Ecto neural progenitor cell (in vitro differentiated cells): ENCODE measurements at regions not wholly inside any gene's neighbourhood (a gene's known extent, or its start where the extent isn't known, plus 50 kb on each side); places are given as distances from the start of the nearest gene placed in this dataset.
"Not testable (repeated sequence)": the region's sequence is repeated elsewhere in the genome, so short reads cannot be mapped to it uniquely, and the experiment has no call there.

ENCODE experiments used
- DNase-seq: peaks from one replicate; pipeline ENCODE4 v3.0.0-alpha.2; 2018; ENCODE audit warnings: low spot score

DNA sequence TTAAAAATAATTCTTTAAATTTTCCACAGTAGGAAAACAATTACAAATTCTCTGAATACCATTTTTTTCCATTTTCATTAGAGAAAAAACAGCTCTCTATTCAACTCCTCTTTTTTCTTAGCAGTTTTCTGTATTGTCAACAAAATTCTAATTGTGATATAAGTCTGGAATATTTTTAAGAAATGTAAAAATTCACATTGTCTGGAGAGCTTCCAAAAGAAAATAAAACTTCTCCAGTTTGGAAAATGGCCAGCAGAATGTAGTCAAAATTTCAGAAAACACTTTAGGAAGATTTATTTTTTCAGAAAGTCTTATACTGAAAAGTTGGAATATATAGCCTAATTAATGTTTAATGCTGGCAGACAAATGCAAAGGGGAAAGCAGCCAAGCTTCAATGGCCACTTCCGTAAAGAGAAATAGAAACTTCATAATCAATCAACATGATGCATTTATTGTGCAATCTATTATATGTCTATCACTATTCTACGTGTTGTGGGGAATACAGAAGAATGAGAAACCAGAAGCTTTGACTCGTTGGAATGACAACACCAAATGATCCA lies 733.2 kb upstream of the PKDCC start:
- DNase-seq = no peak

DNA sequence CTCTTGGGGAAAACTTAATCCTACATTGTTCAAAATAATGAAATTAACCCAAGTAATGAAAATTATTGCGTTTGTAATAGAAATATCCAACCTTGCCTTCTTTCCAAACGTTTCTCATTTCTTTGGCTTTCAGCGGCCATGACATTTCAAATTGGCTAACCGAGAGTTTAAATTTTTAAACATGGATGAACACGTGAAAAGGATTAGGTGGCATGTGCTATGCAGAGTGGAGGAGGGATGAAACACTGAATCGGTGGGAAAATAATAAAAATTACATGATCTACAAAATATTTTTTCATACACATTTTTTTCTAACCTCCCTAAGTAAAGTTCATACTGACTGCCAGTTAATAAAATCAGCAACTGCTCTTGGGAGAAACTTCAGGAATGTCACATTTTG lies 728.4 kb upstream of the PKDCC start:
- DNase-seq = no peak

DNA sequence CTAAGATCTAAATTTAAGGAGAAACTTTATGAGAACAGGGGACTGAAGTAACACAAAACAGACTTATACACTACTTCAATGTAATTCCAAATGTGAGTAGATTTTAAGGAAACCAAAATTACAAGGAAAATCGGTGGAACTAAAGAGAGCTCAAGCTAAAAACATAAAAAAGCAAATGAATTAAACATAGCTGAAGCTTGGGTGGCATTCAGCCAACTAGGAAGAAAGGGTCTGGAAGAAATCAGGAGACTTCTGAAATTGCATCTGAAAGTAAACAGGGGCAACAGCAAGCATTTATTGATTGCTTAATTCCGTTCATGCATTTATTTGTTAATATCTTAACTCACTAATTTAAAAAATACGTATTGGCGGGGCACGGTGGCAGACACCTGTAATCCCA lies 727.3 kb upstream of the PKDCC start:
- no peak for DNase-seq

DNA sequence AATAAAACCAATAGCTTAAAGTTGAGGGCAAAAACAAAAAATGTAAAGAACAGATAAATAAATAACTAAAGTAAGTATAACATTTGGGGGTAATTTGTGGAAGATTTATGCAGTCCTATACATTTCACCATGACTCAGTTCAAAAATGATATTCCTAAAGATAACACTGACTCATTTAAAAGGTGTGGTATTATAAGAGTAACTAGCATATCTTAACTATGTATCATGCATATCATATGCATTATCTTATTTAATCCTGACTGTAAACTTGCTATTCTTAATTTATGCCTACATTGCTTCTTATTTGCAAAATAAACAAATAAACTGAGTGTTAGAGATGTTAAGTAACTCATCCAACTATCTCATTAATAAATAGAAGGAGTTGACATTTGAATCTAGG lies 726.5 kb upstream of the PKDCC start:
- no peak for DNase-seq

DNA sequence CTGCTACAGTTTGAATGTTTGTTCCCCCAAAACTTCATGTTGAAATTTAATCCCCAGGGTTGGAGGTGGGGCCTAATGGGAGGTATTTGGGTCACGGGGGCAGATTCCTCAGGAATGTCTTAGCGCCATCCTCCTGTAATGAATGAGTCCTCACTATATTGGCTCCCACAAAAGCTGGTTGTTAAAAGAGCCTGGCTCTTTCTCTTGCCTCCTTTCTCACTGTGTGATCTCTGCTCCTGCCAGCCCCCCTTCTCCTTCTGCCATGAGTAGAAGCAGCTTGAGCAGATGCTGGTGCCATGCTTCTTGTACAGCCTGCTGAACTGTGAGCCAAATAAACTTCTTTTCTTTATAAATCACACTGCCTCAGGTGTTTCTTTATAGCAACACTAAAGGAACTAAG lies 721.0 kb upstream of the PKDCC start:
- peak; percentile 42 for DNase-seq

DNA sequence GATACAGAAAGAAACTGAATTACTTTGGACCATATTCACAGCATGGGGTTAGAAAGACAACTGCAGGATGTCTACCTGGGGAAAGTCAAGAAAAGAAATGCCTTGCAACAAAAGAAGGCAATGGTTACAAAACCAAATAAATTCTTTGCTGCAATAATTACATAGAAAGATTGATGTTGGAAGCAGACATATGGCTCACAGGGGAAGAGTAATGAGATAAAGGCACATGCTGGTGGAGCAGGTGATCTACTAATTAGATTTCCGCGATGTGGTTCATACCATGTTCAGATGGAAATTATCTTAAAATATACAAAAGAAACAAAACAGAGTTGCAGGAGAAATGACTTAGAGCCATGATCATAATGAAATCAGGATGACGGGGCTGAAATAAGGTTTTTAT lies 718.8 kb upstream of the PKDCC start:
- no peak for DNase-seq

DNA sequence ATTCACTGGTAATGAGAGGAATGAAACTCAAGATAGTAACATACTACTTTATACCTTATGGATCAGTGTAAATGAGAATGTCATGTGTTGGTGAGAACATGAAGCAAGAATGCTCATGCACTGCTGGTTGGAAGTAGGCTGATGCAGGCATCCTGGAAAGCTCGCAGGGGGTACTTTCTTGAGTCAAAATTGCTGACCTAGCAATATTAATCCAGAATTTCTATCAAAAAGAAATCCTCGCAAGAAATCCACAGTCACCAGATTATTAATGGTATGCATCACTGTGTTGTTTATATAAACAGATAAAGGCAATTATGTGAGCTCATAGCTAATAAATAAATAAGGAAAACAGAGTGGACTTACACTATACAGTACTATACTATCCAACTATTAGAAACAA lies 713.7 kb upstream of the PKDCC start:
- DNase-seq = no peak

DNA sequence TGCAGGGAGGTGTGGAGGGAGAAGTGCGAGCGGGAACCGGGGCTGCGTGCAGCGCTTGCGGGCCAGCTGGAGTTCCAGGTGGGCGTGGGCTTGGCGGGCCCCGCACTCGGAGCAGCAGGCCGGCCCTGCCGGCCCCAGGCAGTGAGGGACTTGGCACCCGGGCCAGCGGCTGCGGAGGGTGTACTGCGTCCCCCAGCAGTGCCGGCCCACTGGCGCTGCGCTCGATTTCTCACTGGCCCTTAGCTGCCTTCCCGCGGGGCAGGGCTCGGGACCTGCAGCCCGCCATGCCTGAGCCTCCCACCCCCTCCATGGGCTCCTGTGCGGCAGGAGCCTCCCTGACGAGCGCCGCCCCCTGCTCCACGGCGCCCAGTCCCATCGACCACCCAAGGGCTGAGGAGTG lies 712.2 kb upstream of the PKDCC start:
- DNase-seq = not testable (repeated sequence)

DNA sequence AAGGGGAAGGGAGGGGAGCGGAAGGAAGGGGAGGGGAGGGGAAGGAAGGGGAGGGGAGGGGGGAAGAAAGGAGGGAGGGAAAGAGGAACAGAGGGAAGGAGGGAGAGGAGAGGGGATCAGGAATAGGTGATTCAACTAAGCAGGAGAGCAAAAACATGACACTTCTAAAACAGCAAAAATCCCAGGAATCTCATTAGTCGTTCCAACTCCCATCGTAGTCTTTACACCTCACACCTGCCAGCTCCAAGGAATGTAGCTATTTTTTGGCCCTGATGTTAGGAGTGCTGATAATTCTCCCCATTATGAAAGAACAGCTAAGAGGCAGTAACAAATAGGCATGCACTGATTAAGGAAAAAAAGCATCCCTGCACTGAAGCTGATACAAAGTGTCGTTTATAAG lies 709.9 kb upstream of the PKDCC start:
- DNase-seq = no peak

DNA sequence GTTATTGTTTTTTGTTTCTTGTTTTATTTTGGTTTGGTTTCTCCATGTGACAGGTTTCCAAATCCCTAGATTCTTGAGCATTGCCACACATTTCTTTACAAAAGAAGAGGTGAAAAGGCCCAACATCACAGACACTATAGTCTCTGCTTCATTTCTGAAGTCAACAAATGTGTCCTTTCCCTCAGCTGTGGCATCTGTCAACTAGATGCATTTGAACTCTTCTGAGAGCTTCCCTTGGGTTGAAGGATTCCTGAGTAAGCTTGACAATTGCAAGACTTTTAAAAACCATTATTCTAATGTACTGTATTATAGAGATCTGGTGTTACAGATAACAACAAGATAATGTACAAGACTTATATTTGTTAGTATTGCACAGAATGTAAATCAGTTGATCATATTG lies 703.3 kb upstream of the PKDCC start:
- DNase-seq = no peak

DNA sequence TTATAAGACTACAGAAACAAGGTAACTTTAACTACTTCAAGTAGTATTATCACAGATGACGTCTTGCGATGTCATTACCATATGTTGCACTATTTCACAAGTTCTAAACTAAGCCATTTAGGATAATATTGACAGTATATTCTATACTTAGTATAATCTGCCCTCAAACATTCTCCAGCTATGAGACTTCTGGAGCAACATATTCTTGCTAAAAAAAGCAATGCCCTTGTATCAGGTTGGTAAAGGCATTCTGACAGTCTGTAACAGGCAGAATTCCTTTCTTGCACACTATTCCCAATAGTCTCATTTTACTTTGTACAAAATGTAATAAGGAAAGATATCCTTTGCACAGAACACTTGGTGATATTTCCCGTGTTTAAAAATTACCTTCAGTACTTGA lies 694.8 kb upstream of the PKDCC start:
- DNase-seq = no peak

DNA sequence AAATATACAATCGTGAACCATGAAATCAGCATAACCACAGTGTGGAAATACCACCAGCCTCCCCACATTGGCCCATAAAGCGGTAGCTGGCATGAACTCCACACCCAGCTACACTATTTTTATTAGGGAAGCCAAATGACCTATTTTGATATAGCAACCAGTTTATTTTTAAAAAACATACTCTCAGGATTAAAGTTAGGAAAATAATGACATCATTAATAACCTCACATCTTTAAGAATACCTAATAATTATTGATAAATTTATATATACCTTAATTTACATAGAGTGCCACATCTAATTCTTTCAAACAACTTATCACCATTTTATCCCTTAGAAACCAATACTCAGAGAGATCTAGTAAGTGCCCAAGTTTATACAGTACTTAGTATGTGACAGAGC lies 692.0 kb upstream of the PKDCC start:
- no peak for DNase-seq

DNA sequence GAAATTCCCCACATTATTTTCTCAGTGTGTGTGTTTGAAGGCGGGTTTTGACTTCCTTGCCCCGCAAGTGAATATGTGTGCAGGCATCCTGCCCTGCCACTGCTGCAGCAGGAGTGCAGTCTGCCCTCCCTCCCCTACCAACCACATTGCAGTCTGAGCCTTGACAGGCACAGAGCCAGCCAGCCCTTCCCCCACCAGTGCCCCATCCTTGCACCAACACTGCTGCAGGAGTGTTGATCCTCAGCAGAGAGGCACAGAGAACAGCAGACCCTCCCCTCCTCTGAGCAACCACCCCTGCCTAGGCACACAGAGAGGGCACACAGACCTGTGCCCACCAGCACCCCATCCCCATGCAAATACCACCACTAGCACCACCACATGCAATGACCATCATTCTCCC lies 683.0 kb upstream of the PKDCC start:
- DNase-seq = no peak

DNA sequence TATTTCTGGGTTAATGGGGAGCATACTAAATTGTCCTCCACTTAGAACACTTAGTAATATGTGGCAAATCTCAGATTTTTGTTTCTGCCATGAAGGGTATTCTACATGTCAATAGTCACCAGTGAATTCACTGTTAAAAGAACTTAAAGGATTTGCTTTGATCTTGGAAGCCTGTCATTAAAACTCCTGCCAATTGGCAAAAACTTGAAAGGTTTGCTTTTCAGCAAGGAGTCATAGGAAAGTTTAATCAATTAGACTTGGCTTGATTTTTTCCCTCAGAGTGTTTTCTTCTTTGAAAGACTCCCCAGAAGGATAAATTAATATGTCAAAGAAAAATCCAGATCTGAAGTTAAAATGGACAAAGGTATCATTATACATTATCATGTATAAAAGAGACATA lies 671.9 kb upstream of the PKDCC start:
- DNase-seq = no peak

DNA sequence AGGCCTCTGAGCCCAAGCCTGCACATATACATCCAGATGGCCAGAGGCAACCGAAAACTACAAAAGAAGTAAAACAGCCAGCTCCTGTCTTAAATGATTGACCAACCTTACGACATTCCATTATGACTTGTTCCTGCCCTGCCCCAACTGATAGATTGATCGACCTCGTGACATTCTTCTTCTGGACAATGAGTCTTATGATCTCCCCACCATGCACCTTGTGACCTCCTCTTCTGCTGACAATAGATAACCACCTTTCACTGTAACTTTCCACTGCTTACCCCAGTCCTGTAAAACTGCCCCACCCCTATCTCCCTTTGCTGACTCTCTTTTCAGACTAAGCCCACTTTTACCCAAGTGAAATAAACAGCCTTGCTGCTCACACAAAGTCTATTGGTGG lies 670.0 kb upstream of the PKDCC start:
- no peak for DNase-seq

DNA sequence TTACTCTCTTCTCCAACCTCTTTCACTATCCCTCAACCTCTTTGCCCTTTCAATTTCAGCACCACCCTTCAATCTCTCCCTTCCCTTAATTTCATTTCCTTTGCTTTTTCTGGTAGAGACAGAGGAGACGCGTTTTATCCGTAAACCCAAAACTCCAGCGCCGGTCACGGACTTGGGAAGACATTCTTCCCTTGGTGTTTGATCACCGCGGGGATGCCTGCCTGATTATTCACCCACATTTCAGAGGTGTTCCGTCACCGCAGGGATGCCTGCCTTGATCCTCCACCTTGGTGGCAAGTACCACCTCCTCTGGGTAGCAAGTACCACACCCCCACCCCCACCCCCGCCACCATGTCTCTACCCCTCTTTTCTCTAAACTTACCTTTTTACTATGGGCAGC lies 669.4 kb upstream of the PKDCC start:
- no peak for DNase-seq

DNA sequence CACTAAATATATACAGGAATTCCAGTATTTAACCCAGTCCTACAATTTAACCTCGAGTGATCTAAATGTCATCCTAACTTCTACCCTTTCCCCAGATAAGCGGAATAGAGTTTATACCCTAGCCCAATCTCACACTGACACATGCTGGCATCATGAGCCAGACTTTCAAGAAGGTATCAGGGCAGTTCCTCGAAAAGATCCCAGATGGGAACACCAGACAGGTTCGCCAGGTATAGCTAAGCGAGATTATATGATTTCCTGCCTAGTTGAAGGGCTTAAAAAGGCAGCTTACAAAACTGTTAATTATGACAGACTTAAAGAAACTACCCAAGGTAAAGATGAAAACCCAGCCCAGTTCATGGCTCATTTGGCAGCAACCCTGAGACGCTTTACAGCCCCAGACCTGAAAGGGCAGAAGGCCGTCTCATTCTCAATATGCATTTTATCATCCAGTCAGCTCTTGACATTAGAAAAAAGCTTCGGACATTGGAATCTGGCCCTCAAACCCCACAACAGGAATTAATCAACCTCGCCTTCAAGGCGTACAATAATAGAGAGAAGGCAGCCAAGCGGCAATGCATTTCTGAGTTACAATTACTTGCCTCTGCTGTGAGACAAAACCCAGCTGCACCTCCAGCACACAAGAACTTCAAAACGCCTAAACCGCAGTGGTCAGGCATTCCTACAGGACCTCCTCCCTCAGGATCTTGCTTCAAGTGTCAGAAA lies 668.2 kb upstream of the PKDCC start:
- DNase-seq = no peak

DNA sequence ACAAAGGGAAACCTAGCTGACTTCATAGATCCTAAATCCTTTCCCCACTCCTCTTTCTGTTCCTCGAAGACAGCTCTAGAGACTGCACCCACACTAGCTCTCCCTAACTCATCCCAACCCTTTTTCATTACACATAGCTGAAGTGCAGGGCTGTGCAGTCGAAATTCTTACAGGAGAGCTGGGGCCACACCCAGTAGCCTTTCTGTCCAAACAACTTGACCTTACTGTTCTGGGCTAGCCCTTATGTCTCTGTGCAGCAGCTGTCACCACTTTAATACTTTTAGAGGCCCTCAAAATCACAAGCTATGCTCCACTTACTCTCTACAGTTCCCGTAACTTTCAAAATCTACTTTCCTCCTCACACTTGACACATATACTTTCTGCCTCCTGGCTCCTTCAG lies 666.1 kb upstream of the PKDCC start:
- no peak for DNase-seq

DNA sequence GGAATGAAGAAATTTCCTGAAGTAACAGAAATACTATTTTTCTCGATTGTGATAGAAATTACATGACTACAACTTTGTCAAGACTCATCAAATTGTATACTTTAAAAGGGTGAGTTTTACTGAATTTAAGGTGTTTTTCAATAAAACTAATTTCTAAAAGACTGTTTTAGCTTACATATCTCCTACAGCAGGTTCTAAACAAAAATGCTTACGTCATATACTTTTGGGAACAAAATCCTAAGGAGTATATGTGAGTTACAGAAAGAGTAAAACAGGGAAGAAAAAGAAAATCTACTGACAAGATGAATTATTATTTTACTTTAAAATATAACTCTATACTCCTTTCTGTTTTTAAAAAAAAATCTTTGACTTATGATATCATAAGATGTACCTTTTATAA lies 660.3 kb upstream of the PKDCC start:
- no peak for DNase-seq

DNA sequence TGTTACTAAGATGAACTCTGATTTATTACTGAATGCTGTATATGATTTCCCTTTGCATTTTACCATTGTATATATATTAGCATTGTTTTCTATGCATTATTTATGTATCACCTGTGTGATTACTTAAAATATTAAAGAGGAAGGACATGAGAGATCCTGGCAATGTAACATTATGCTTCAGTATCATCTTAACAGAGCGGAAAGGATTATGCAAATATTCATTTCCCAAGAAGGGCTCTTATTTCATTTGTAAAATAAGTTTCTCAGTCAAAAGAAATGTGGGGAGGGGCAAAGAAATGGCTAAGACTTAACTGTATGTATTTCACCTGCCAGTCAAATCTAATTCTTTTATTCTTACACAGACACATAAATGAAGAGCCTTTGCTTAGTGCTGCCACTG lies 654.2 kb upstream of the PKDCC start:
- no peak for DNase-seq

DNA sequence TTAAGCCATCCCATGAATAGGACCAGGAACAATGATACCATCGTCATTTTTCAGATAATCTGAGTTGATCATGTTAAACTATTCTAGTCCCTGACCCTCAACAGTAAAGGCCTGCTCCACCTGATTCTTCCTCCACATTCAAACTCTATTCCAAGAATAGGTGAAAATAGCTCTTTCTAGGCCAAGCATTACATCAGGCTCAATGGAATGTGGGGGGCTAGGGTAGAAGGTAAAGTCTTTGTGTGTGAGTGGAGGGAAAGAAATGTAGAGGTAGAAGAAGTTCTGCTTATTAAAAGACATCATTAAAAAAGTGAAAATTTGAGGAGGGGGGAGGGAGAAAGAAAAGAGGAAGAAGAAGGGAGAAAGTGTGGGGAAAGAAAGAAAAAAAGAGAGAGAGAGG lies 653.3 kb upstream of the PKDCC start:
- DNase-seq = no peak

DNA sequence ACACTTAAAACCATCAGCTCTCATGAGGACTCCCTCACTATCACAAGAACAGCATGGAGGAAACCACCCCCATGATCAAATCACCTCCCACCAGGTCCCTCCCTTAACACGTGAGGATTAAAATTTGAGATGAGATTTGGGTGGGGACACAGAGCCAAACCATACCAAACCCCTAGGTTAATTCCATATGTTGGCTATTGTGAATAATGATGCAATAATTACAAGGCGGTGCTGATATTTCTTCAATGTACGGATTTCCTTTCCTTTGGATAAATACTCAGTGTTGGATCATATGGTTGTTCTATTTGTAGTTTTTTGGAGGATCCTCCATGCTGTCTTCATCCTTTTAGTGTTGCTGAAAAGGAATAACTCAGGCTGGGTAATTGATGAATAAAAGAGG lies 652.1 kb upstream of the PKDCC start:
- DNase-seq = no peak

DNA sequence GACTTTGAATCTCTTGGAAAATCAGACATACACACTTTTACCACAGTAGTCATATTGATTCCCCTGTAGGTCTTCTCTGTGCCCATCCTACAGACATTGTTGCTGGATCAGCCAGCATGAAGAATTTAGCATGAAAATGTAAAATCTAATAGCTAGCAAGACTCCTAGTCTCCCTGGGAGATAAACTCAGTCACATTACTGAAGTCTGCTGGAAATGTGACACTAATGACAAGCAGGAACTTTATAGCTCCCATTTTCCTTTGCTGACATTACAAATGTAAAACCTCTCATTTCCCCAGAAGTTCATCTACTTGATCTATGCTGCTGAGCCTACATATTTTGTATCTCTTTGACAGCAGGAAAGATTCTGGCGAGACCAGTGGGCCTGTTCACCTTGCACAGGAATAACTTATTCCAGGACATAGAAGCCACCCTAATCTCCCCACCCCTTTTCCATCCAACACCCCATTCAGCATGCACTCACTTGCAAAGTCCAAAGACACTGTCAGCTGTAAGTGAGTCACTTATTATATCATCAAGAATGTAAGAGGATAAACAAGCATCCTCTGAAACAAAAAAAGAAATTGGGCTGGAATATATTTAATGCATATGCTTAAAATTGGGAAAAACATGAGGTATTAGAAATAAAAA lies 648.3 kb upstream of the PKDCC start:
- no peak for DNase-seq

DNA sequence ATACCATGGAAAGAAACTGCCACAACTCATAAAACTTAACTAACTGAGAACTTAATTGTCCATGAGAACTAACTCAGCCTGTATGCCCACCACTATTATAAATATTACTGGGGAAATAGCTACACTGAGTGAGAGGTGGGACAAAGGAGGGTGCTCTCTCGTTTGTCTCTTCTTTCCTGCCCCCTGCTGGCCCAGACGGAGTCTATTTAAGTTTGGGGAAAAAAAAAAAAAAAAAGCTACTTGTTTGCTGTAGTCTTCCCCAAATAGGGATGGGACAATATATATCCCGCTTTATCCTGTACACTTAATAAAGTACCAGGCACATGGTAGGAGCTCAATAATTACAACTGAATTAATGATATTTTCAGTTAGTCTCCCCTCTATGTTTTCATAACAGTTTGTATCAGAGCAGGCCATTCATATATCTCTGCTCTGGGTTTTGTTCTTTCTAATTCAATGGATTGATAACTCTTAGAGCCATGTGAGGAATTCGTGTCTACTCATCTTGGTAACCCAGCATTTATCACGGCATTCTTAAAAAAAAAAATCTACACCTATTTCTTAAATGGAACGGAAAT lies 647.6 kb upstream of the PKDCC start:
- no peak for DNase-seq
